ENCODE measurements at regions not wholly inside any gene's neighbourhood (a gene's known extent, or its start where the extent isn't known, plus 50 kb on each side); places are given as distances from the start of the nearest gene placed in this dataset.
"Not testable (repeated sequence)": the region's sequence is repeated elsewhere in the genome, so short reads cannot be mapped to it uniquely, and the experiment has no call there.

- in situ Hi-C loops (cut with HindIII; ENCODE audit: low pct_unique_long_range_greater_than_20kb, low sequenced_read_pairs); DNase-seq (ENCODE audit: low read depth in 1 of 2, low spot score in 1 of 2): not testable (repeated sequence)
Observed at GRCh38 chr4:118477826-118478225, 125.0 kb upstream of the PRSS12 start.

DNA sequence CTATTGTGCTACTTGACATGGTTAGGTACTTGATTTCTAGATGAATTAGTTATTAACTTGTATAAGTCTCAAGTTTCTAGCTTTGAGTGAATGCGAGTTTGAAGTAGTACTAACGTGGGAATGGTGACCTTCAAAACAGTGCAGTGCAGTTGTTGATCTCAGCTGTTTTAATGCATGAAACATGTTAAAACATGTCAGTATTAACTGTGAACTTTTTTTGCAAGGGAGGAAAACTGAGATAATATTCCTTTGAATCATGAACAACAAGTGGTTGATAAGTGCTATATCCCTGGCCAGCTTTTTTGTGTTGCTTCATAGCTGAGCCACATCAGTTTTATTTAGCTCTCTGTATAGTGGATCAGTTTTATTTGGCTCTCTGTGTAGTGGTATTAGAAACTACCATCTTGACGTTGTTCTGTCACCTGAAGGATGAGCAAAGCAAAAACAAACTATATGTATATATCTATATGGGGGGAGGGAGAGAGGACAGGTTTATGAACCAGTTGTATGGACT lies 133.1 kb upstream of the PRSS12 start:
- in situ Hi-C loops (cut with HindIII; ENCODE audit: low pct_unique_long_range_greater_than_20kb, low sequenced_read_pairs); DNase-seq (ENCODE audit: low read depth in 1 of 2, low spot score in 1 of 2): not testable (repeated sequence)

GRCh38 chr4:118492963-118493362 lies 140.2 kb upstream of the PRSS12 start:
- in situ Hi-C loops (cut with HindIII; ENCODE audit: low pct_unique_long_range_greater_than_20kb, low sequenced_read_pairs); DNase-seq (ENCODE audit: low read depth in 1 of 2, low spot score in 1 of 2): not testable (repeated sequence)

- DNase-seq (ENCODE audit: low read depth in 1 of 2, low spot score in 1 of 2); in situ Hi-C loops (cut with HindIII; ENCODE audit: low pct_unique_long_range_greater_than_20kb, low sequenced_read_pairs): not testable (repeated sequence)
Observed at GRCh38 chr4:118494437-118494836, 141.6 kb upstream of the PRSS12 start.

GRCh38 chr4:118502967-118503366 lies 150.2 kb upstream of the PRSS12 start:
- DNase-seq (ENCODE audit: low read depth in 1 of 2, low spot score in 1 of 2); in situ Hi-C loops (cut with HindIII; ENCODE audit: low pct_unique_long_range_greater_than_20kb, low sequenced_read_pairs): not testable (repeated sequence)

DNA sequence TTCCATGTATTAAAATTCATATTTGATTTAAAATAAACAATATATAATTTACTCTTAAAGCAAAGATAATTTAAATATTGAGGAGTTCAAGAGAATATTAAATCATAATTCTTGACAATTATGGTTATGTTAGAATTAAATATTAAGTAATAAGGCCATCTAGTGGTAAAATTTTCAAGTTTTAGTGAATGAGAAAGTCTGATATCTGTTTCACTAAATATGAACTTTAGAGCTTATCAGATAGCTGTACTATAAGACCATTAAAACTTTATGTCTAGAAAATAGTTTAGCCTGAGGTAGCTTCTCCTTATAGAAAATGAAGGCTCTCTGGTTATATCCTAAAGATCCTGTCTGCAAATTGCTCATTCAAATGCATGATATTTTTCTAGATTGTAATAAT lies 152.1 kb upstream of the PRSS12 start:
- DNase-seq (ENCODE audit: low read depth in 1 of 2, low spot score in 1 of 2); in situ Hi-C loops (cut with HindIII; ENCODE audit: low pct_unique_long_range_greater_than_20kb, low sequenced_read_pairs): not testable (repeated sequence)

DNA sequence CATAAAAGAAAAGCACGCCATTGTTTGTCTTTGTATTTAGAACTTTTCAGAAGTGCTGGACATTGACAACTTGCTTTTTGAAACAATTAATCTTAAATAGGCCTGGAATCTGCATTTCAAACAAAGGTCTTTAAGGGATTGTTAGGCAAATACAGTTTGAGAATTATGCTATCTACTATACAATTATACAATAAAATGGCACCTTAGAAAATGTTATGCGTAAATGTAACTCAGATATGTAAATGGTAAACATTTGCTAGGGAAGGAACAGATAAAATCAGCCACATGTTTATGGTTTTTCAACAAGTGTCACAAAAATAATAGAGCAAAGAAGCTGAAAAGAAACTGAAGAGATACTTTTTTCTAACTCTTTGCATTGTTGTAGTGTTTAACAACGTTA lies 152.7 kb upstream of the PRSS12 start:
- in situ Hi-C loops (cut with HindIII; ENCODE audit: low pct_unique_long_range_greater_than_20kb, low sequenced_read_pairs); DNase-seq (ENCODE audit: low read depth in 1 of 2, low spot score in 1 of 2): not testable (repeated sequence)

- DNase-seq (ENCODE audit: low read depth in 1 of 2, low spot score in 1 of 2); in situ Hi-C loops (cut with HindIII; ENCODE audit: low pct_unique_long_range_greater_than_20kb, low sequenced_read_pairs): not testable (repeated sequence)
Observed at GRCh38 chr4:118512870-118513269, 160.1 kb upstream of the PRSS12 start.

- in situ Hi-C loops (cut with HindIII; ENCODE audit: low pct_unique_long_range_greater_than_20kb, low sequenced_read_pairs); DNase-seq (ENCODE audit: low read depth in 1 of 2, low spot score in 1 of 2): not testable (repeated sequence)
Observed at GRCh38 chr4:118514332-118514731, 161.5 kb upstream of the PRSS12 start.

DNA sequence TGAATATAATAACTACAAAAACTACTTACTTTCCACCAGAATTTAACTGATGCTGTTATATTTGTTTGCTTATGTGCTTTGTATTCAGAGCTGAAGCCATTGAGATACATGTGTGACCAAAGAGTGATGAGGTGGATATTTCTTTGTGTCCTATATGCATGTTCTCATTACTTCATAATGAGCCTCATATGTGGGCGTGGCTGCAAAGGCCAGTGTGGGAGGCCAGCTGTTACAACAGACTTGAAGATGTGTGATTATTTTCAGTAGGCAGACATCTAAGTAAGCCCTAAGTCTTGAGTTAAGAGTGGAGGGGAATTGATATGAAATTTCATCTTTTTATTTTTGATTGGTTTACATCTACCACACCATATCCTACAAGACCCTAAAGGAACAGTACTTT lies 163.3 kb upstream of the PRSS12 start:
- DNase-seq (ENCODE audit: low read depth in 1 of 2, low spot score in 1 of 2); in situ Hi-C loops (cut with HindIII; ENCODE audit: low pct_unique_long_range_greater_than_20kb, low sequenced_read_pairs): not testable (repeated sequence)

DNA sequence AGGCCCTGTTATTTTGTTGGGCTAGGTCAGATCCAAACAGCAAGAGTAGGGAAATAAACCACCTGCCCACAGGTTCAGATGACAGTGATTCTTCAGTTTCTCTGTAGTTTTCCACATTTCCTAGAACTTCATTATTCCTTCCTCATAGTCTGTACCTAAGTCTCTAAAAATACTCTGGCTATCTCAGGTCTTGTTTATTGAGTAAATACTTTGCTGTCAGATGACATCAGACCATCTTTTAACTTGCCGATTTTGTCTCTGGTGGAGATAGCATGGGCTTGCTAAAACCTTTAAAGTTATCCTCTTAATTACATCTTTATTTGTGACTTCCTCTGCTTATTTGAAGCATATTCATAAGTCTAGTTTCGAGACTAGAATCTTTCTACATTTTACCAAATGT lies 155.1 kb upstream of the METTL14 start:
- DNase-seq (ENCODE audit: low read depth in 1 of 2, low spot score in 1 of 2); in situ Hi-C loops (cut with HindIII; ENCODE audit: low pct_unique_long_range_greater_than_20kb, low sequenced_read_pairs): not testable (repeated sequence)

DNA sequence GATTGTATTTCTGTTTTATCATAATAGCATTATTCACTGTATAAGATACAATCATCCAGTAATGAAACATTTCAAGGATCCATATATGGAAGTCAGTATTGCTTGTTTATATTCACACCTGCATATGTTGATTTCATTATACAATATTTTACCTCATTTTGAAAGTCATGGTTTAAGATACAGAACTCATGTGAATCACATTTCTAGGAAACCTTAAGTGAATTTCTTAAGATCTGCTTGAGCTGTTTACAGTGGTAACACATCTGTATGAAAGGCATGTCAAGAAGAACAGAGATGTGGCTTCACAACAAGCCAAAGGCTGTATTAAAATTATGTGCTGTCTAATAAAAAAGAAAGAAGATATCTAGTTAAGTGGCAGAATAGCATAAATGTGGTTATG lies 153.2 kb upstream of the METTL14 start:
- DNase-seq (ENCODE audit: low read depth in 1 of 2, low spot score in 1 of 2); in situ Hi-C loops (cut with HindIII; ENCODE audit: low pct_unique_long_range_greater_than_20kb, low sequenced_read_pairs): not testable (repeated sequence)

DNA sequence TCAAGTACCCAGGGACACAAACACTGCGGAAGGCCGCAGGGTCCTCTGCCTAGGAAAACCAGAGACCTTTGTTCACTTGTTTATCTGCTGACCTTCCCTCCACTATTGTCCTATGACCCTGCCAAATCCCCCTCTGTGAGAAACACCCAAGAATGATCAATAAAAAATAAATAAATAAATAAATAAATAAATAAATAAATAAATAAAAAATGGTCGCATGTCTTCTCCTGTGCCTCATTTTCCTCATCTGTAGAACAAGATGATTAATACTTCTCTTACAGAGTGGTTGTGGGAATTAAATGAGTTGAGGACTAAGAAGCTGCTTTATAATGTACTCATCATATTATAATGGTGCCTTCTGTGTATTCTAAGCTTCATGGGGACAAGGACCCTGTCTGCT lies 149.4 kb upstream of the METTL14 start:
- in situ Hi-C loops (cut with HindIII; ENCODE audit: low pct_unique_long_range_greater_than_20kb, low sequenced_read_pairs); DNase-seq (ENCODE audit: low read depth in 1 of 2, low spot score in 1 of 2): not testable (repeated sequence)

GRCh38 chr4:118539412-118540077 lies 145.6 kb upstream of the METTL14 start:
- peak in 1 of 2 experiments; percentile 14 for DNase-seq (ENCODE audit: low read depth in 1 of 2, low spot score in 1 of 2)
- in situ Hi-C loops (cut with HindIII; ENCODE audit: low pct_unique_long_range_greater_than_20kb, low sequenced_read_pairs) = not testable (repeated sequence)

DNA sequence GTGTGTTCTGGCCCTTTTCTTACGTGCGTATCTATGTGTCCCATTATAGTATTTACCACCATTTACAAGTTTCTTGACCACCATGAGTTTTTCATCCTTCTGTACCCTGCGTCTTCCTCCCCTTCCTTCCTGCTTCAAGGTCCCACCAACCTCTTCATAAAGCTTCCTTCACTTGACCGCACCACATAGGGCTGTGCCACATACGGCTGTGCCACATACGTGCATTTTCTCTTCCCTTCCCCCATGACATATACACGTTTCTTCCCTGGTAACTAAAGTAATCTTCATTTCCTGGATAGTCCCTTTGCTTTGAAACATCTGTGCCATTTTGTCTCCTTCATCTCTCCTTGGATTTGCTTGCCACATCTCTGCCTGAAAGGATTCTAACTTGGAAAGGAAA lies 128.6 kb upstream of the METTL14 start:
- DNase-seq (ENCODE audit: low read depth in 1 of 2, low spot score in 1 of 2); in situ Hi-C loops (cut with HindIII; ENCODE audit: low pct_unique_long_range_greater_than_20kb, low sequenced_read_pairs): not testable (repeated sequence)
